Choroid plexus epithelial cell (primary cell): ENCODE measurements at regions not wholly inside any gene's neighbourhood (a gene's known extent, or its start where the extent isn't known, plus 50 kb on each side); places are given as distances from the start of the nearest gene placed in this dataset.

Source experiments
- DNase-seq: peaks from one replicate; pipeline ENCODE4 v3.0.0-alpha.2; 2010; ENCODE audit warnings: low read depth
- H3K4me3 ChIP-seq: 2 replicates; pipeline ENCODE4 v1.5.1; 2011; ENCODE audit warnings: low read depth, mild to moderate bottlenecking, control low read depth, low read length, moderate library complexity
- TF ChIP-seq, protein P1 (sequence below): conservative IDR thresholded peaks from 2 replicates; pipeline ENCODE4 v1.5.1; 2011; ENCODE audit warnings: low read depth, mild to moderate bottlenecking, control low read depth, inconsistent platforms, low read length, moderate library complexity

DNA sequence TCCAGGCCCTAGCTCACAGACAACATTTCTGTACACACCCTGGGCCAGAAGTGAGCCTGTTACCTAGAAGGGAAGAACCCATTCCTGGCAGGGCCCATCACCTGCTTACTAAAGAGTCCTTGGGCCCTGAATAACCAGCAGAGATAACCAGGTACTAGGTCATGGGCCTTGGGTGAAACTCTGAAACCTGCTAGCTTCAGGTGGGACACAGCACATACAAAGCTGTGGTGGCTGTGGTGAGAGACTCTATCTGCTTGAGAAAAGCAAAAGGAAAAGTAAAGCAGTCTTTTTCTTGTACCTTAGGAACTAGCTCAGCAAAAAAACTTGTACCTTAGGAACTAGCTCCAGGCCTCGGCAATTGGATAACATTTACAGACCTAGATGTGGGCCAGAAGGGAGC is 1895.9 kb upstream of the PCDH20 start:
- no peak overlapping the region for H3K4me3 ChIP-seq
- DNase-seq = no peak
- TF ChIP-seq, protein P1, sequence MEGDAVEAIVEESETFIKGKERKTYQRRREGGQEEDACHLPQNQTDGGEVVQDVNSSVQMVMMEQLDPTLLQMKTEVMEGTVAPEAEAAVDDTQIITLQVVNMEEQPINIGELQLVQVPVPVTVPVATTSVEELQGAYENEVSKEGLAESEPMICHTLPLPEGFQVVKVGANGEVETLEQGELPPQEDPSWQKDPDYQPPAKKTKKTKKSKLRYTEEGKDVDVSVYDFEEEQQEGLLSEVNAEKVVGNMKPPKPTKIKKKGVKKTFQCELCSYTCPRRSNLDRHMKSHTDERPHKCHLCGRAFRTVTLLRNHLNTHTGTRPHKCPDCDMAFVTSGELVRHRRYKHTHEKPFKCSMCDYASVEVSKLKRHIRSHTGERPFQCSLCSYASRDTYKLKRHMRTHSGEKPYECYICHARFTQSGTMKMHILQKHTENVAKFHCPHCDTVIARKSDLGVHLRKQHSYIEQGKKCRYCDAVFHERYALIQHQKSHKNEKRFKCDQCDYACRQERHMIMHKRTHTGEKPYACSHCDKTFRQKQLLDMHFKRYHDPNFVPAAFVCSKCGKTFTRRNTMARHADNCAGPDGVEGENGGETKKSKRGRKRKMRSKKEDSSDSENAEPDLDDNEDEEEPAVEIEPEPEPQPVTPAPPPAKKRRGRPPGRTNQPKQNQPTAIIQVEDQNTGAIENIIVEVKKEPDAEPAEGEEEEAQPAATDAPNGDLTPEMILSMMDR = no peak

DNA sequence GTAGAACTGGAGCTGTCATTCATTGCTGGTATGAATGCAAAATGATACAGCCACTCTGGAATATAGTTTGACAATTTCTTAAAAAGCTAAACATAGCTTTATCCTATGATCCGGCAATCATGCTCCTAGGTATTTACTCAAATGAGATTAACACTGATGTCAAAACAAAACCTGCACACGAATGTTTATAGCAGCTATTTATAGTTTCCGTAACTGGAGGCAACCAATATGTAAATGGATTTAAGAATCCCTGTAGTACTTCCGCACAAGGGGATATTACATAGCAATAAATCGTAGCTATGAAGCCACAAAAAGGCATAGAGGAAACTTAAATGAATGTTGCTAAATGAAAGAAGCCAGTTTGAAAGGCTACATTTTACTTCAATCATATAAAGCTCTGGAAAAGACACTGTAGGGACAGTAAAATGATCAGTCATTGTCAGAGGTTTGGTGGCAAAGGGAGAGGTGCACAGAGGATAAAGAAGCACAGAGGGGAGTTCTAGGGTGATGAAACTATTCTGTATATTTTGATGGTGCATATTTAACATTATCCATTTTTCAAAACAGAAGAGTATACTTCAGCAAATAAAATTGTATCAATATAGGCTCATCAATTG is 1893.0 kb upstream of the PCDH20 start:
- no peak overlapping the region for H3K4me3 ChIP-seq
- TF ChIP-seq, protein P1 = no peak
- DNase-seq = no peak

DNA sequence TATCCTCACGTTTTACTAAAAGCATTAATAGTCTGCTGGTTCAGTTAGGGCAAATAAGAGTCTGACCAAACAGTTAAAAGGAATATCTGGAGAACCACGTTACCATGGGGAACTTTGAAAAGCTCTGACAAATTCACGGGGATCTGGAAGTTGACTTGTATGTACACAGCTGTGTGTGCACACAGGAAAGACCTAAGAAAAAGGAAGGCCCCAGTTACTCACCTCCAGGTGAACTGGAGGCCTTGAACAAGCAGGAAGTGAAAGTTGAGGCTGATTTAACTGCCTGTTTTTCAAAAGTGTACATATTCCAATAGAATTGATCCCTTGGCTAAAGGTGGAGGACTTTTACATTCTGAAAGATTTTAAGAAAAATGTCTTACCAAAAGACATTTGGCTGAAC is 1891.6 kb upstream of the PCDH20 start:
- TF ChIP-seq, protein P1 = no peak
- peak; percentile 4 for DNase-seq
- H3K4me3 ChIP-seq = no peak overlapping the region

- TF ChIP-seq, protein P1 = no peak
- no peak for DNase-seq
- no peak overlapping the region for H3K4me3 ChIP-seq
Measured at GRCh38 chr13:63305641-63306133, 1890.0 kb upstream of the PCDH20 start.

- DNase-seq = no peak
- TF ChIP-seq, protein P1 = no peak
- H3K4me3 ChIP-seq = no peak overlapping the region
Measured at GRCh38 chr13:63304497-63304896, 1888.8 kb upstream of the PCDH20 start.

DNA sequence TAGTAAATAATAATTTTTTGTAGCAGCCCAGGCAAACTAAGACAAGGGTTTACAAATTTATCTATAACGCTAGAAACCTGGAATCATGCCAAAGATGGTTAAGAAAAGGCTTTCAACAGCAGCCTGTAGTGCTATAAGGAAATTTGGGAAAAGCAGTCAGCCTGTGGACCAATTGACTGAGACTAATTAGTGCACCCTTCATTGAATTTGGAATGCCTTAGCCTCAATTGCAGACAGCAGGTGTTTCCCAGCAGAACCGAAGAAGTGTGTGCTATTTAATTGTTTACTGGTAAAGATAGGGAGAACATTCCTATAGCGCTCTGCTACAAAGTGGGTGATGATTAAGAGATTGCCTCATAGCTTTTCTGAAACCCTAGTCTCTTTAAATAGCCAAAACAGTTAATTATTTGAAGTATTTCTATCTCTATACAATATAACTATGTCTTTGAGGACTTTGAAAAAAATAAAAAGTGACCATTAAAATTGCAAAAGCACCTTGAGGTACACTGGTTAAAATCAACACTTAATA is 1884.3 kb upstream of the PCDH20 start:
- TF ChIP-seq, protein P1 = no peak
- H3K4me3 ChIP-seq = no peak overlapping the region
- peak; percentile 42 for DNase-seq

DNA sequence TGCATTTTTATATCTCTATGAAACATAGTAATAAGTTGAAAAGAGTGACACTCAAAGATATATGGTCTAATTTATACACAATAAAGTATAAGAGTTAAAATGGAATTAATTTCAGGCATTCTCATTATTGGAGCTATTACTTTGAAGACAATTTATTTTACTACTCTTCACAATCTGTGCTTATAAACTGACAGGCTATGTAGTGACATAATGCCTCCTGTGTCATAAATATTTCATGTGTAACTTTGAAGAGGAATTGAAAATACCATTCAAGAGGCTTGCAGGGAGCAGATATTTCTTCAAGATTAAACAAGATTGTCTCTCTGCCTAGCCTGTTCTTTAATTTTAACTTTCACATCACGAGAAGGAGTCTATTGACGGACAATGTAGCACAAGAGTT is 1881.5 kb upstream of the PCDH20 start:
- TF ChIP-seq, protein P1 = no peak
- H3K4me3 ChIP-seq = no peak overlapping the region
- DNase-seq = no peak
